Endodermal cell (in vitro differentiated cells): ENCODE measurements at regions not wholly inside any gene's neighbourhood (a gene's known extent, or its start where the extent isn't known, plus 50 kb on each side); places are given as distances from the start of the nearest gene placed in this dataset.

ENCODE experiments used
- DNase-seq: peaks from one replicate; pipeline ENCODE4 v3.0.0-alpha.2; 2017
- H3K27ac ChIP-seq: 2 replicates; pipeline ENCODE4 v1.5.1; 2013; ENCODE audit warnings: mild to moderate bottlenecking, low read depth, low read length, moderate library complexity
- H3K27me3 ChIP-seq: 2 replicates; pipeline ENCODE4 v1.6.1; 2013; ENCODE audit warnings: mild to moderate bottlenecking, low read length, moderate library complexity; ENCODE audit not compliant: insufficient read depth, control insufficient read depth, poor library complexity, severe bottlenecking
- H3K36me3 ChIP-seq: 2 replicates; pipeline ENCODE4 v1.7.0; 2013; ENCODE audit warnings: mild to moderate bottlenecking, low read length, moderate library complexity; ENCODE audit not compliant: control insufficient read depth, insufficient read depth
- H3K4me1 ChIP-seq: one replicate; pipeline ENCODE4 v1.7.0; 2013; ENCODE audit warnings: low read length; ENCODE audit not compliant: control insufficient read depth, insufficient read depth
- H3K4me3 ChIP-seq: 2 replicates; pipeline ENCODE4 v1.5.1; 2013; ENCODE audit warnings: mild to moderate bottlenecking, low read length, moderate library complexity
- H3K9ac ChIP-seq: 2 replicates; pipeline ENCODE4 v1.6.1; 2013; ENCODE audit warnings: mild to moderate bottlenecking, low read length, moderate library complexity; ENCODE audit not compliant: poor library complexity, severe bottlenecking; ENCODE audit errors: extremely low read depth
- H3K9me3 ChIP-seq: 2 replicates; pipeline ENCODE4 v1.6.1; 2013; ENCODE audit warnings: mild to moderate bottlenecking, low read length, moderate library complexity; ENCODE audit not compliant: control insufficient read depth
- H3K27ac Mint-ChIP-seq: 2 replicates; pipeline ENCODE4 v1.8.0; 2020; ENCODE audit warnings: mixed read lengths
- H3K27me3 Mint-ChIP-seq: 2 replicates; pipeline ENCODE4 v1.8.0; 2021; ENCODE audit warnings: mild to moderate bottlenecking, mixed read lengths; ENCODE audit not compliant: insufficient read depth
- H3K36me3 Mint-ChIP-seq: 2 replicates; pipeline ENCODE4 v1.8.0; 2020; ENCODE audit warnings: low read depth, mixed read lengths
- H3K4me1 Mint-ChIP-seq: 2 replicates; pipeline ENCODE4 v1.8.0; 2020; ENCODE audit warnings: mixed read lengths
- H3K4me3 Mint-ChIP-seq: 2 replicates; pipeline ENCODE4 v1.8.0; 2020; ENCODE audit warnings: mild to moderate bottlenecking, moderate library complexity, mixed read lengths
- H3K9me3 Mint-ChIP-seq: 2 replicates; pipeline ENCODE4 v1.8.0; 2020; ENCODE audit warnings: mild to moderate bottlenecking, mixed read lengths
- WGBS, 2 experiments: methylation state at CpG; one replicate each; pipeline versions ENCODE4 v1.1.5 to v1.1.7; 2013; ENCODE audit warnings: missing lambda C conversion rate in 2 of 2, mixed read lengths in 1 of 2; ENCODE audit not compliant: insufficient coverage in 1 of 2, insufficient read length in 1 of 2; 5-methylcytosine and 5-hydroxymethylcytosine counted together
- TF ChIP-seq, protein P1 (sequence below): fragments of 200-600 bp; sonication (generic); conservative IDR thresholded peaks from 2 replicates; pipeline ENCODE4 v1.5.0; 2021; ENCODE audit warnings: antibody characterized with exemption, mild to moderate bottlenecking

DNA sequence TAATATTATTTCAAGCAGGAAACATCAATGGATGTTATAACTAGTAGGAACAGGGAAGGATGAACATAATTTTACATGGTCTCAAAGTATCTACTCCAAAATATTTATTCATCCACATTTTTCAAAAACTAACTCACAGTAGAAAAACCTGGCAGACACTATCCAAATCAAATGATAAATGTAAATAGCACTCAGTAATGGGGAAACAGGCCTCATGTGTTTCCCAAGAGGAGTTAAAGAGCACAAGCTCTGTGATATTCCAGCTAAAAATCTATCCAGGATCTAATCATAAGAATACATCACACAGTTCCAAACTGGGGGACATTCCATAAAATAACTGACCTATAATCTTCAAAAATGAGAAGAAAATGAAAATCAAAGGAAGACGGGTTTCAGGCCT, 443.1 kb downstream of the ZNF608 start:
- 91 to 100% methylated on average over 1 of the region's 1 CpG for WGBS, 2 experiments
- Mint-ChIP-seq H3K36me3 (peaks cover 5% of the 10 kb centered on the region), H3K27ac (no peak overlapping the region), H3K4me1 (peaks cover 14% of the 10 kb centered on the region), H3K4me3 (no peak overlapping the region), H3K27me3 (no peaks in the 10 kb centered on the region), H3K9me3 (peaks cover 3% of the 10 kb centered on the region)
- no peaks in the 10 kb centered on the region for H3K27me3 ChIP-seq
- DNase-seq = no peak
- peak overlapping the region; percentile 50 for H3K4me3 ChIP-seq
- no peaks in the 10 kb centered on the region for H3K36me3 ChIP-seq
- peaks cover 20% of the 10 kb centered on the region for H3K9me3 ChIP-seq
- peaks cover 4% of the 10 kb centered on the region for H3K4me1 ChIP-seq
- H3K27ac ChIP-seq = no peak overlapping the region
- no peak overlapping the region for H3K9ac ChIP-seq
- TF ChIP-seq, protein P1, sequence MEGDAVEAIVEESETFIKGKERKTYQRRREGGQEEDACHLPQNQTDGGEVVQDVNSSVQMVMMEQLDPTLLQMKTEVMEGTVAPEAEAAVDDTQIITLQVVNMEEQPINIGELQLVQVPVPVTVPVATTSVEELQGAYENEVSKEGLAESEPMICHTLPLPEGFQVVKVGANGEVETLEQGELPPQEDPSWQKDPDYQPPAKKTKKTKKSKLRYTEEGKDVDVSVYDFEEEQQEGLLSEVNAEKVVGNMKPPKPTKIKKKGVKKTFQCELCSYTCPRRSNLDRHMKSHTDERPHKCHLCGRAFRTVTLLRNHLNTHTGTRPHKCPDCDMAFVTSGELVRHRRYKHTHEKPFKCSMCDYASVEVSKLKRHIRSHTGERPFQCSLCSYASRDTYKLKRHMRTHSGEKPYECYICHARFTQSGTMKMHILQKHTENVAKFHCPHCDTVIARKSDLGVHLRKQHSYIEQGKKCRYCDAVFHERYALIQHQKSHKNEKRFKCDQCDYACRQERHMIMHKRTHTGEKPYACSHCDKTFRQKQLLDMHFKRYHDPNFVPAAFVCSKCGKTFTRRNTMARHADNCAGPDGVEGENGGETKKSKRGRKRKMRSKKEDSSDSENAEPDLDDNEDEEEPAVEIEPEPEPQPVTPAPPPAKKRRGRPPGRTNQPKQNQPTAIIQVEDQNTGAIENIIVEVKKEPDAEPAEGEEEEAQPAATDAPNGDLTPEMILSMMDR = no peak

DNA sequence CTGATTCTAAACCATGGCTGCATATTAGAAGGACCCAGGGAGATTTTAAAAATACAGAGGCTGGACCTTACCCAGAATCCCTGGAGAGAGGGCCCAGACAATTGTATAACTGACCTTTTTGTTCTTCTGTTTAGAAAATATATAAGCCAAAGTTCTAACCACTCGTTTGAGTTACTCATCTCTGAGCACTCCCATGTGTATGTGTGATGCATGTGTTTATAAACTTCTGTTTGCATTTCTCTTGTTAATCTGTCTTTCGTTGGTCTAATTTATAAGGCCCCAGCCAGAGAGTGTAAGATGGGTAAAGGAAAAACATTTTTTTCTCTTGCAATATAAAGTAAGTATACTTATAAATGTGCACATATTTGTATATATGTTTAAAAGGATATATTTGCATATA, 443.9 kb downstream of the ZNF608 start:
- H3K9me3 Mint-ChIP-seq = peaks cover 3% of the 10 kb centered on the region
- no peak overlapping the region for H3K4me3 Mint-ChIP-seq
- no peaks in the 10 kb centered on the region for H3K36me3 ChIP-seq
- no peaks in the 10 kb centered on the region for H3K27me3 Mint-ChIP-seq
- no peak overlapping the region for H3K4me3 ChIP-seq
- no peaks in the 10 kb centered on the region for H3K27me3 ChIP-seq
- peak overlapping the region; percentile 53 for H3K27ac Mint-ChIP-seq
- H3K9ac ChIP-seq = no peak overlapping the region
- no peak overlapping the region for H3K27ac ChIP-seq
- DNase-seq = no peak
- peaks cover 5% of the 10 kb centered on the region for H3K36me3 Mint-ChIP-seq
- peaks cover 20% of the 10 kb centered on the region for H3K9me3 ChIP-seq
- H3K4me1 ChIP-seq = peaks cover 4% of the 10 kb centered on the region
- H3K4me1 Mint-ChIP-seq = peaks cover 21% of the 10 kb centered on the region
- TF ChIP-seq, protein P1 = no peak
- 91% methylated on average over 2 of the region's 2 CpGs; no CpG with 5 or more reads in 1 of the 2 experiments for WGBS, 2 experiments

- H3K4me3 Mint-ChIP-seq = no peak overlapping the region
- H3K4me1 ChIP-seq = peaks cover 4% of the 10 kb centered on the region
- H3K27me3 Mint-ChIP-seq = no peaks in the 10 kb centered on the region
- peaks cover 5% of the 10 kb centered on the region for H3K36me3 Mint-ChIP-seq
- no peak for DNase-seq
- TF ChIP-seq, protein P1 = no peak
- H3K4me3 ChIP-seq = no peak overlapping the region
- peak overlapping the region; percentile 53 for H3K27ac Mint-ChIP-seq
- no peak overlapping the region for H3K9ac ChIP-seq
- H3K27ac ChIP-seq = no peak overlapping the region
- no peaks in the 10 kb centered on the region for H3K36me3 ChIP-seq
- peaks cover 20% of the 10 kb centered on the region for H3K9me3 ChIP-seq
- peaks cover 3% of the 10 kb centered on the region for H3K9me3 Mint-ChIP-seq
- peaks cover 21% of the 10 kb centered on the region for H3K4me1 Mint-ChIP-seq
- no peaks in the 10 kb centered on the region for H3K27me3 ChIP-seq
- 78% methylated on average over 2 of the region's 2 CpGs; no CpG with 5 or more reads in 1 of the 2 experiments for WGBS, 2 experiments
These were observed 444.6 kb downstream of the ZNF608 start for GRCh38 chr5:124301850-124302249.
